GM23338 (cell line): ENCODE measurements at regions not wholly inside any gene's neighbourhood (a gene's known extent, or its start where the extent isn't known, plus 50 kb on each side); places are given as distances from the start of the nearest gene placed in this dataset. TPM values are rescaled to one million over a fixed set of nuclear protein-coding genes. Genes with fewer than 3 reads are reported as not detected.

Experiments
- small RNA-seq: library from RNA; depleted of rRNA; stranded (forward); fragments of <200 nt; gene quantifications from one replicate; pipeline ENCODE3, GENCODE V24; 2014; ENCODE audit warnings: low replicate concordance

Small RNA genes lying in the stretch of these regions (small RNA-seq; reads per million reads assigned to genes)
- gene CR383656.3, result not detected
